ENCODE measurements at regions not wholly inside any gene's neighbourhood (a gene's known extent, or its start where the extent isn't known, plus 50 kb on each side); places are given as distances from the start of the nearest gene placed in this dataset.

- Histone ChIP-seq H3K4me3 (no peak overlapping the region), H3K9me3 (no peaks in the 10 kb centered on the region), H3K9ac (ENCODE audit: low read depth in 2 of 2, low read length in 2 of 2) (no peak overlapping the region), H3K4me1 (no peaks in the 10 kb centered on the region), H3K27me3 (no peaks in the 10 kb centered on the region), H3K27ac (no peak overlapping the region), H3K36me3 (no peaks in the 10 kb centered on the region)
- intact Hi-C loops (cut with DNase I), result no loop called here
- TF ChIP-seq, protein P1, sequence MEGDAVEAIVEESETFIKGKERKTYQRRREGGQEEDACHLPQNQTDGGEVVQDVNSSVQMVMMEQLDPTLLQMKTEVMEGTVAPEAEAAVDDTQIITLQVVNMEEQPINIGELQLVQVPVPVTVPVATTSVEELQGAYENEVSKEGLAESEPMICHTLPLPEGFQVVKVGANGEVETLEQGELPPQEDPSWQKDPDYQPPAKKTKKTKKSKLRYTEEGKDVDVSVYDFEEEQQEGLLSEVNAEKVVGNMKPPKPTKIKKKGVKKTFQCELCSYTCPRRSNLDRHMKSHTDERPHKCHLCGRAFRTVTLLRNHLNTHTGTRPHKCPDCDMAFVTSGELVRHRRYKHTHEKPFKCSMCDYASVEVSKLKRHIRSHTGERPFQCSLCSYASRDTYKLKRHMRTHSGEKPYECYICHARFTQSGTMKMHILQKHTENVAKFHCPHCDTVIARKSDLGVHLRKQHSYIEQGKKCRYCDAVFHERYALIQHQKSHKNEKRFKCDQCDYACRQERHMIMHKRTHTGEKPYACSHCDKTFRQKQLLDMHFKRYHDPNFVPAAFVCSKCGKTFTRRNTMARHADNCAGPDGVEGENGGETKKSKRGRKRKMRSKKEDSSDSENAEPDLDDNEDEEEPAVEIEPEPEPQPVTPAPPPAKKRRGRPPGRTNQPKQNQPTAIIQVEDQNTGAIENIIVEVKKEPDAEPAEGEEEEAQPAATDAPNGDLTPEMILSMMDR (IDR thresholded peaks at IDR 0.05), result no peak
- no peak for DNase-seq
These were observed 100.0 kb upstream of the SLC44A3 start for GRCh38 chr1:94719926-94720793.

DNA sequence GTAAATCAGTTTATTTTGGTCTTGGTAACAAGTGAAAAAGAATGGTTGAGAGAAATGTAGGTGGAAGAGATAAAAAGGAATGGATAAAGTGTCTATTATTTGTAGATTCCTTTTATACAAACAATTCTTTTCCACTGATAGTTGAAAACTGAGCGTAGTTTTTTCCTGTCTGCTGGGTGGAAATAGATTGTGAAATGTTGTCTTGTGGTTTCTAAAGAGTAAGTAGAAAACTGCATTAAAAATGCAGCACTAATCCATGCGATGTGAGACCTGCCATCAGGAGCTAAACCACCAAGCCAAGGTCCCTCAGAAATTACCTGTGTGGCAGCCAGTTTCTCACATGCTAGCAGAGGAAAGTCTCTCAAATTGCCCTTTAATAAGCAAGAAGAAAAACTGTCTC, 103.2 kb upstream of the SLC44A3 start:
- no peak for DNase-seq
- Histone ChIP-seq H3K36me3 (no peaks in the 10 kb centered on the region), H3K4me1 (no peaks in the 10 kb centered on the region), H3K9ac (ENCODE audit: low read depth in 2 of 2, low read length in 2 of 2) (no peak overlapping the region), H3K4me3 (no peak overlapping the region), H3K27me3 (no peaks in the 10 kb centered on the region), H3K9me3 (no peaks in the 10 kb centered on the region), H3K27ac (no peak overlapping the region)
- intact Hi-C loops (cut with DNase I), result no loop called here
- TF ChIP-seq, protein P1 (IDR thresholded peaks at IDR 0.05), result no peak

DNA sequence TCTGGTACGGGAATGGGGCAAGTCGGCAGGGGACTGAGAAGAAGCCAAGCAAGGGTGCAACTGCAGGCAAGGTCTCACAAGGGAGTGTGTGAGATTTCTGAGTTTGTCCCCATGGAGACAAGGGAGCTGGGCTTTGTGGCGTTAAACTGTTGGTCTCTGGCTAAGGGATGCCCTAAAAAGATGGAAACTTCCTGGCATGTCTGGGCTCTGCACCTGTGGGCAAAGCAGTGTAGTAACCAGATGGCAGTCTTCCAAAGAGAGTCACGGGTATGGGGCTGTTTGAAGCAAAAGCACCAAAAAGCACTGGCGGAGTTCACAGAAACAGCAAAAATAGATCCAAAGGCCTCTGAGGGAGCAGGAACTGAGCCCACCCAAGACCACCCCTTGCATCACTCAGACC, 104.8 kb upstream of the SLC44A3 start:
- Histone ChIP-seq H3K27ac (no peak overlapping the region), H3K36me3 (no peaks in the 10 kb centered on the region), H3K9ac (ENCODE audit: low read depth in 2 of 2, low read length in 2 of 2) (no peak overlapping the region), H3K4me3 (no peak overlapping the region), H3K27me3 (no peaks in the 10 kb centered on the region), H3K9me3 (no peaks in the 10 kb centered on the region), H3K4me1 (no peaks in the 10 kb centered on the region)
- TF ChIP-seq, protein P1 (IDR thresholded peaks at IDR 0.05), result no peak
- no peak for DNase-seq
- intact Hi-C loops (cut with DNase I), result no loop called here

DNA sequence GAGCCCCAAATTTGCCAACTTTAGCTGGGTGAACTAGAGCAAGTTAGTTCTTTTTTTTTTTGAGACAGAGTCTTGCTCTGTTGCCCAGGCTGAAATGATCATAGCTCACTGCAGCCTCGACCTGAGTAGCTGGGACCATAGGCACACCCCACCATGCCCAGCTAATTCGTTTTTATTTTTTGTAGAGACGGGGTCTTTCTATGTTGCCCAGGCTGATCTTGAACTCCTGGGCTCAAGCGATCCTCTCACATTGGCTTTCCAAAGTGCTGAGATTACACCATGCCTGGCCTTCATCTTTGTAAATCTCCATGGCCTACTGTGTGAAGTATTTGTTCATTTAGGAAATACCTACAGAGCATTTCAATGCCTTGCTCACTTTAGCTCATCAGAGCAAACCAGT, 105.6 kb upstream of the SLC44A3 start:
- TF ChIP-seq, protein P1 (IDR thresholded peaks at IDR 0.05), result no peak
- no peaks in the 10 kb centered on the region for H3K9me3 ChIP-seq
- H3K4me3 ChIP-seq, result no peak overlapping the region
- H3K9ac ChIP-seq (ENCODE audit: low read depth in 2 of 2, low read length in 2 of 2), result no peak overlapping the region
- H3K27me3 ChIP-seq, result no peaks in the 10 kb centered on the region
- intact Hi-C loops (cut with DNase I), result no loop called here
- H3K4me1 ChIP-seq, result no peaks in the 10 kb centered on the region
- no peak for DNase-seq
- peak overlapping the region; percentile 48 for H3K27ac ChIP-seq
- H3K36me3 ChIP-seq, result no peaks in the 10 kb centered on the region

DNA sequence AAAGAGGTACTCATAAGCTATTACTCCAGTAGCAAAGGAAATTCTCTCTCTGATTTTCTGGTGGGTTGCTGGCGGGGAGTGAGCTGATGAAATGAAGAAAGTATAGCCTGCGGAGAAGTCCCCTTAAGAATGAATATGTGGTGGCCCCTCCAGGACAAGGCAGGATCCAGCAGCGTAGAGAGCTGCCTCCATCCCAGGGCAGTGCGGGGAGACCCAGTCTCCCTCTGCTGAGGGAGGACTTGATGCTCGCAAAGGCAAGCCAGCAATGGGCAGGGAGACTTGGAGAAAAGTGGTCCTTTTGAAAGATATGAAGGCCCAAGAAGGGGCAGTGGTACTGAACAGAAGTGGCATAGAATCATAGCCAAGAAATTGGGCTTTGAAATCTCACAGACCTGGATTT, 106.0 kb upstream of the SLC44A3 start:
- Histone ChIP-seq H3K27ac (peak overlapping the region; percentile 48), H3K4me1 (no peaks in the 10 kb centered on the region), H3K36me3 (no peaks in the 10 kb centered on the region), H3K9ac (ENCODE audit: low read depth in 2 of 2, low read length in 2 of 2) (no peak overlapping the region), H3K4me3 (no peak overlapping the region), H3K9me3 (no peaks in the 10 kb centered on the region), H3K27me3 (no peaks in the 10 kb centered on the region)
- TF ChIP-seq, protein P1 (IDR thresholded peaks at IDR 0.05), result no peak
- DNase-seq, result no peak
- intact Hi-C loops (cut with DNase I), result no loop called here

All from colonic mucosa (tissue), 4 donors.